Activated B cell treated with CpG ODN at 0.5 μM for 24 hours (primary cell): ENCODE measurements at regions not wholly inside any gene's neighbourhood (a gene's known extent, or its start where the extent isn't known, plus 50 kb on each side); places are given as distances from the start of the nearest gene placed in this dataset.

Experiments
- ATAC-seq: fragments of 200-7000 bp; cut with Tn5 transposase; one replicate; pipeline ENCODE4 v1.10.0; 2021; ENCODE audit warnings: low read depth, mild to moderate bottlenecking, moderate library complexity
- CTCF ChIA-PET: fragments of 350-600 bp; sonication (Branson Sonifier 250); formaldehyde crosslinking; loops from one replicate; lab custom pipeline; 2021; ENCODE audit warnings: antibody characterized with exemption; lab: Charles Lee
- POLR2A ChIA-PET: fragments of 350-600 bp; sonication (Branson Sonifier 250); formaldehyde crosslinking; loops from one replicate; lab custom pipeline; 2021; ENCODE audit warnings: antibody characterized with exemption; lab: Charles Lee
- DNase-seq: peaks from one replicate; pipeline ENCODE4 v3.0.0; 2022
- H3K27ac Mint-ChIP-seq: one replicate; pipeline ENCODE4 v1.8.0; 2020; ENCODE audit warnings: mixed read lengths
- H3K27me3 Mint-ChIP-seq: one replicate; pipeline ENCODE4 v1.8.0; 2021; ENCODE audit warnings: mixed read lengths
- H3K36me3 Mint-ChIP-seq: one replicate; pipeline ENCODE4 v1.8.0; 2021; ENCODE audit warnings: low read depth, mixed read lengths
- H3K4me1 Mint-ChIP-seq: one replicate; pipeline ENCODE4 v1.8.0; 2021; ENCODE audit warnings: mixed read lengths
- H3K4me3 Mint-ChIP-seq: one replicate; pipeline ENCODE4 v1.8.0; 2020; ENCODE audit warnings: mild to moderate bottlenecking, mixed read lengths
- H3K9me3 Mint-ChIP-seq: one replicate; pipeline ENCODE4 v1.8.0; 2020; ENCODE audit warnings: mixed read lengths
- CTCF ChIP-seq: fragments of 200-600 bp; IDR thresholded peaks from one replicate; pipeline ENCODE4 v1.8.0; 2022; ENCODE audit warnings: antibody characterized with exemption, mild to moderate bottlenecking
- intact Hi-C: fragments of 100-400 bp; cut with micrococcal nuclease; formaldehyde crosslinking; loops from one replicate; pipeline ENCODE4 v1.15.1; 2024

DNA sequence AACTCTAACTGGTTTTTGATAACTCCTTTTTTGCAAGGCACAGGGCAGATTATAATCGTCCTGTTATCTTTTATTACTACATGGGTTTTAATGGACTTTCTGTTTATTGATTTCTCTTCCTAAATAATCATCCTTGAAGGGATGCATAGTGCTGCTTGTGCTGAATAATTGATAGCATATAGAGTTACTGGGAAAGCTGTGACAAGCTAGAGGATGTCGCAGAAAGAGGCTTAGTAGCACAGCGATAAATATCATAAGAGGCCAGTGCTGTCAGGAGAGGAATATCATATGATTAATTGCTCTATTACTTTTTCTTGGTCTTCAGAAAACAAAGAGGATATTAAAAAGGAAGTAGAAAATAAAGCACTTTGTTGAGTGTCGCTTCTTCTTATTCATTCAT lies 1007.1 kb upstream of the ACO1 start:
- ATAC-seq, result no peak
- H3K27ac Mint-ChIP-seq, result no peak overlapping the region
- H3K4me1 Mint-ChIP-seq, result no peaks in the 10 kb centered on the region
- H3K4me3 Mint-ChIP-seq, result no peak overlapping the region
- ChIA-PET POLR2A (no interaction called here), CTCF (no interaction called here)
- H3K27me3 Mint-ChIP-seq, result no peaks in the 10 kb centered on the region
- intact Hi-C loops, result no loop called here
- H3K9me3 Mint-ChIP-seq, result no peaks in the 10 kb centered on the region
- no peaks in the 10 kb centered on the region for H3K36me3 Mint-ChIP-seq
- no peak for TF ChIP-seq CTCF
- DNase-seq, result no peak

DNA sequence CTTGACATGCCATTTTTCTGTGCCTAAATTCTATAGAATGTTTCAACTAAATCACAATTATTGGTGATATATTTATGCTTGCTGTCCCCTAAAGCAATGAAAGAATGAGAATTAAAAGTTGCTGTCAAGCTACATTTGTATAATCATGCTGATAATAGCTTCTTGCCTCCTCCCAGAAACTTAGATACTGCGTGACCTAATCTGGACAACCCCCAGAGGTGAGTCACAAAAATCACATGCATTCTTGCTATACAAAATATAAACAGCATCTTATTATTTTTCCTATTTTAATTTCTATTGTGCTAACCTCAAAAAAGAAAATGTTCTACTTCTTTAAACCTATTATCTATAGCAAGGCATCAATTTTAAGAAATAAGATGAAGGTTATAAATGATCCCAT lies 995.8 kb upstream of the ACO1 start:
- ChIA-PET POLR2A (no interaction called here), CTCF (no interaction called here)
- no peak overlapping the region for H3K27ac Mint-ChIP-seq

DNA sequence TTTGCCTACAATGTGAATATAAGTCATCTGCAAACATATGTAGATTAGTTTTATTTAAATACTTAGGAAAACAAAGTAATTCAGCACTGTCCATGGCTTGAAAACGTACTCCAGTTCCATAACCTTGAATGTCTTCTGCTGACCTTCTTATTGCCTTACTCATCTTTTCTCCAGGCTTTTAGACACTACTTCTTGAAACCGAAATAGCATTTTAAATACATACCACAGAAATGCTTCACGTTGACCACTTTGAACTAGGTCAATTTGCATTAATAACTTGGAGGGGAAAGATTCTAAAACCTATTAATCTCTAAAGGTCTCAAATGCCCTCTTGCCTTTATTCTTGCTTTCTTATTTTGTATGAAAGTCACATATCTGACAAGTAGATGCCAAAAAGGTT lies 995.4 kb upstream of the ACO1 start:
- Mint-ChIP-seq H3K4me1 (peaks cover 9% of the 10 kb centered on the region), H3K4me3 (no peak overlapping the region), H3K9me3 (no peaks in the 10 kb centered on the region), H3K27ac (no peak overlapping the region), H3K27me3 (no peaks in the 10 kb centered on the region), H3K36me3 (no peaks in the 10 kb centered on the region)
- CTCF ChIA-PET, result no interaction called here
- ATAC-seq (no peak), DNase-seq (no peak)
- TF ChIP-seq CTCF, result no peak
- intact Hi-C loops, result no loop called here
- POLR2A ChIA-PET, result no interaction called here

More for the DNA sequence above, 995.8 kb upstream of the ACO1 start:
- no peak overlapping the region for H3K4me3 Mint-ChIP-seq
- H3K4me1 Mint-ChIP-seq, result peaks cover 9% of the 10 kb centered on the region
- DNase-seq (no peak), ATAC-seq (no peak)
- intact Hi-C loops, result no loop called here
- no peaks in the 10 kb centered on the region for H3K36me3 Mint-ChIP-seq
- TF ChIP-seq CTCF, result no peak
- H3K9me3 Mint-ChIP-seq, result no peaks in the 10 kb centered on the region
- H3K27me3 Mint-ChIP-seq, result no peaks in the 10 kb centered on the region

DNA sequence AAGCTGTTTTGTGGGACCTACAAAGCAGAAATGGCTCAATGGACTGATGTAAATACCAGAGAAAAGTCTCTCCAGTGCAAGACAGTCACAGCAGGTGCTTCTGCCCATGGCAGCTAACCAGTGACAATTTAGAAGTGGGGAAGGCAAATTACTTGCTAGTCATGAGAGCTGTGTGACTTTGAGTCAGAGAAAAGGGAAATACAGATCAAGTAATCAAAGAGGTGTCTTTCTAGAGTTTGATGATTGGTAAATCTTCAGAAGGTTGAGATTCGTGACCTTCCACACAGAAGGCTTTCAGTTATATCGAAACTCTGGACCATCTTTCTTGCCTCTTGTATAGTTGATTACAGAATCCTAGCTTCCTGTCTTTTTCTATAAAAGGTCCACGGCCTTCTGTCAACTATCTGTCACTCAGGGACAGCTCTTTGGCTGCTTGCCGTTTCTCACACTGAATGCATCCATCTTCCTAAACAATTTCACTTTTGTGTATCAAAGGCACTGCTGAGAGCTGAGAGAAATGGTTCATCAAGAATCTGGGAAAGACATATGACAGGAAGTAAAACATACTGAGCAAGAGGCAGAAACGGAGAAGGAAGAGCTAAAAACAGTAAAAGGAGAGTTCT lies 993.9 kb upstream of the ACO1 start:
- Mint-ChIP-seq H3K36me3 (no peaks in the 10 kb centered on the region), H3K4me1 (peaks cover 9% of the 10 kb centered on the region), H3K27ac (no peak overlapping the region), H3K9me3 (no peaks in the 10 kb centered on the region), H3K4me3 (no peak overlapping the region), H3K27me3 (no peaks in the 10 kb centered on the region)
- ChIA-PET POLR2A (no interaction called here), CTCF (no interaction called here)
- no peak for DNase-seq
- intact Hi-C loops, result no loop called here
- no peak for TF ChIP-seq CTCF
- no peak for ATAC-seq

DNA sequence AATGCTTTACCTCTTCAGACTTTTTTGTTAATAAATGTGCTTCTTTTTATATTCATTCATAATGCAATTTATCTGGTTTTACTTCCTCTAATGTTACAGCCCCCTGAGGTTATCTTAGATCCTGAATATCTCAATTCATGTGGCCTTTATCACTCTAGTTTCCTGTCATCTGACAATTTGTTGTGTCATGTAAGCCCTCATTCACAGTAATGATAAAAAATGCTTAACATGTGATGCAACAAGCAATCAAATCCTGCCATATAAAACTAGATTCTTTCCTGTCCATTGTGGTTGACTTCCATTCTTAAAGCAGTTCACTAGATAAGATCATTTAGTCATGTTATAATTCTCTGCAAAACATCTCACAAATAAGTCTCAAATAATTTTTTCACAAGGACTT lies 991.2 kb upstream of the ACO1 start:
- intact Hi-C loops, result no loop called here
- H3K9me3 Mint-ChIP-seq, result no peaks in the 10 kb centered on the region
- H3K27me3 Mint-ChIP-seq, result no peaks in the 10 kb centered on the region
- ChIA-PET CTCF (no interaction called here), POLR2A (no interaction called here)
- H3K4me3 Mint-ChIP-seq, result no peak overlapping the region
- DNase-seq (no peak), ATAC-seq (no peak)
- no peaks in the 10 kb centered on the region for H3K36me3 Mint-ChIP-seq
- no peak for TF ChIP-seq CTCF
- no peak overlapping the region for H3K27ac Mint-ChIP-seq
- H3K4me1 Mint-ChIP-seq, result peaks cover 9% of the 10 kb centered on the region
